ENCODE measurements at regions not wholly inside any gene's neighbourhood (a gene's known extent, or its start where the extent isn't known, plus 50 kb on each side); places are given as distances from the start of the nearest gene placed in this dataset.
A peak's percentile ranks its signal among the peaks of the same experiment; 100 is the strongest.
"Not testable (repeated sequence)": the region's sequence is repeated elsewhere in the genome, so short reads cannot be mapped to it uniquely, and the experiment has no call there.

GRCh38 chr13:80168089-80168850 is 172.7 kb downstream of the SPRY2 start:
- no peak for DNase-seq

- no peak for DNase-seq
Observed at GRCh38 chr13:80166352-80166751, 174.6 kb downstream of the SPRY2 start.

GRCh38 chr13:80164462-80164861 is 176.5 kb downstream of the SPRY2 start:
- no peak for DNase-seq

GRCh38 chr13:80161896-80162295 is 179.0 kb downstream of the SPRY2 start:
- DNase-seq: no peak

GRCh38 chr13:80161219-80161618 is 179.7 kb downstream of the SPRY2 start:
- DNase-seq: no peak

- no peak for DNase-seq
Observed at GRCh38 chr13:80160110-80160509, 180.8 kb downstream of the SPRY2 start.

- DNase-seq: no peak
Observed at GRCh38 chr13:80157261-80157932, 183.5 kb downstream of the SPRY2 start.

- not testable (repeated sequence) for DNase-seq
Observed at GRCh38 chr13:80152142-80152541, 188.8 kb downstream of the SPRY2 start.

GRCh38 chr13:80151016-80151415 is 189.9 kb downstream of the SPRY2 start:
- no peak for DNase-seq

GRCh38 chr13:80149736-80150135 is 191.2 kb downstream of the SPRY2 start:
- no peak for DNase-seq

GRCh38 chr13:80145171-80145690 is 195.7 kb downstream of the SPRY2 start:
- no peak for DNase-seq

- no peak for DNase-seq
Observed at GRCh38 chr13:80144493-80144892, 196.4 kb downstream of the SPRY2 start.

- no peak for DNase-seq
Observed at GRCh38 chr13:80141123-80141849, 199.6 kb downstream of the SPRY2 start.

GRCh38 chr13:80140685-80141084 is 200.2 kb downstream of the SPRY2 start:
- no peak for DNase-seq

- DNase-seq: no peak
Observed at GRCh38 chr13:80139196-80139595, 201.7 kb downstream of the SPRY2 start.

GRCh38 chr13:80137994-80138393 is 202.9 kb downstream of the SPRY2 start:
- DNase-seq: no peak

- DNase-seq: no peak
Observed at GRCh38 chr13:80134346-80134745, 206.6 kb downstream of the SPRY2 start.

- no peak for DNase-seq
Observed at GRCh38 chr13:80133631-80134261, 207.2 kb downstream of the SPRY2 start.

- DNase-seq: no peak
Observed at GRCh38 chr13:80132741-80133601, 208.0 kb downstream of the SPRY2 start.

- DNase-seq: peak; percentile 32
Observed at GRCh38 chr13:80131204-80131603, 209.7 kb downstream of the SPRY2 start.

- no peak for DNase-seq
Observed at GRCh38 chr13:80126389-80127068, 214.4 kb downstream of the SPRY2 start.
